ENCODE measurements at regions not wholly inside any gene's neighbourhood (a gene's known extent, or its start where the extent isn't known, plus 50 kb on each side); places are given as distances from the start of the nearest gene placed in this dataset.

DNA sequence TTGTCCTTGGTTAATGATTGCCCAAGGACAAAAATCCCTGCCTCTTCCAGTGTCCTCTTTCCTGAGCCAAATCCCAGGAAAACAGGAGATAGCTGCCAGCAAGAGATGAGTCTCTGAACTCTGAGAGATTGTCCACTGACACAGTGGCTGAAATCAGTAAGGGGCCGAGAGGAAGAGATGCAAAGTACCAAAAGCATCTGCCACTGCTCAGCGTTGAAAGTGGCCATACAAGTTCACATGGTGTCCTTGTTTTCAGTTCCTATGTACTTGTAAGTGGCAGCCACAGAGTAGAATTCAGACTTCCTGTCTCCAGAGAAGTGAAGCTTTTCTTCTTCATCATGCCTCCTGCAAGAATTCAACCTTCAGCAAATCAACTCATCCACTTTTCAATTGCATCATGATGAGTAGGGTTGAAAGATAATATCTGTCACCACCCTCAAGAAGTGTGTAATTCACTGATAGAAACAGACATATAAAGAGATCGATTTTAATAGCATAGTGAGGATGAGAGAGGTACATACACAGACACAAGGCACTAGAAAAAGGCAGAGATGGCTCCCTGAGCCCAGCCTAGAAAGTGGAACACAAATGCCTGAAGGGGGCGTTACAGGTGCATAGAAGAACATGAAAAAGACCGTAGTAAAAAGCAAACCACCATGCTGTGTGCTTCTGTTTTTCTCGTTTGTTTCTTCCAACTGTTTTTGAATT is 185.8 kb downstream of the MRPL39 start:
- H3K27me3 ChIP-seq = no peaks in the 10 kb centered on the region
- WGBS, 2 donors (ENCODE audit: low coverage in 1 of 2) = 16 to 17% methylated on average over 4 of the region's 6 CpGs
- no peaks in the 10 kb centered on the region for H3K4me1 ChIP-seq
- H3K4me3 ChIP-seq = no peak overlapping the region
- H3K36me3 ChIP-seq = no peaks in the 10 kb centered on the region
- H3K27ac ChIP-seq = no peak overlapping the region
- H3K9me3 ChIP-seq = no peaks in the 10 kb centered on the region
- TF ChIP-seq POLR2AphosphoS5 (IDR thresholded peaks at IDR 0.05) (no peak), POLR2A (IDR thresholded peaks at IDR 0.05) (no peak), EP300 (IDR thresholded peaks at IDR 0.05) (no peak)
- TF ChIP-seq, protein P1, sequence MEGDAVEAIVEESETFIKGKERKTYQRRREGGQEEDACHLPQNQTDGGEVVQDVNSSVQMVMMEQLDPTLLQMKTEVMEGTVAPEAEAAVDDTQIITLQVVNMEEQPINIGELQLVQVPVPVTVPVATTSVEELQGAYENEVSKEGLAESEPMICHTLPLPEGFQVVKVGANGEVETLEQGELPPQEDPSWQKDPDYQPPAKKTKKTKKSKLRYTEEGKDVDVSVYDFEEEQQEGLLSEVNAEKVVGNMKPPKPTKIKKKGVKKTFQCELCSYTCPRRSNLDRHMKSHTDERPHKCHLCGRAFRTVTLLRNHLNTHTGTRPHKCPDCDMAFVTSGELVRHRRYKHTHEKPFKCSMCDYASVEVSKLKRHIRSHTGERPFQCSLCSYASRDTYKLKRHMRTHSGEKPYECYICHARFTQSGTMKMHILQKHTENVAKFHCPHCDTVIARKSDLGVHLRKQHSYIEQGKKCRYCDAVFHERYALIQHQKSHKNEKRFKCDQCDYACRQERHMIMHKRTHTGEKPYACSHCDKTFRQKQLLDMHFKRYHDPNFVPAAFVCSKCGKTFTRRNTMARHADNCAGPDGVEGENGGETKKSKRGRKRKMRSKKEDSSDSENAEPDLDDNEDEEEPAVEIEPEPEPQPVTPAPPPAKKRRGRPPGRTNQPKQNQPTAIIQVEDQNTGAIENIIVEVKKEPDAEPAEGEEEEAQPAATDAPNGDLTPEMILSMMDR (IDR thresholded peaks at IDR 0.05) = peak in 1 of 4 experiments; percentile 30
- ATAC-seq = no peak

DNA sequence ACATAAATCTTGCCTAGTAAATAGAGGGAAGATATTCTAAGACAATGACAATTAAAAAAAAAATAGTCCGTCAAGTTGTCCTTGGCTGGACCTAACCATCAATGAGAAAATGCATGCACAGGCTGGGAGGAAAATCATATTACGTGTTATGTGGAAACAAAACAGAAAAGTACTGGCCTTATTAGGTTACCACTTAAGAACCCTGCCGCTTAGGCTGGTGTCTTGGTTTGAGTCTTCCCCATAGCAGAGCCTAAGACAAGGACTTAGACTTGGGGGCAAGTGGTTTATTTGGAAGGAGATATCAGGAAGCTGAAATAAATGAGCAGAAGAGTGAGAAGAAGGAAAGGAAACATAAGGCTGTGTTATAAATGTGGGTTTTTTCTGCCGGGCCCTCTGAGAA is 186.4 kb downstream of the MRPL39 start:
- WGBS, 2 donors (ENCODE audit: low coverage in 1 of 2) = 90 to 92% methylated on average over 2 to 4 of the region's 4 CpGs
- H3K4me1 ChIP-seq = no peaks in the 10 kb centered on the region
- H3K4me3 ChIP-seq = no peak overlapping the region
- no peaks in the 10 kb centered on the region for H3K9me3 ChIP-seq
- ATAC-seq = no peak
- no peak overlapping the region for H3K27ac ChIP-seq
- H3K36me3 ChIP-seq = no peaks in the 10 kb centered on the region
- TF ChIP-seq, protein P1 (IDR thresholded peaks at IDR 0.05) = no peak
- no peak for TF ChIP-seq POLR2AphosphoS5 (IDR thresholded peaks at IDR 0.05)
- TF ChIP-seq POLR2A (IDR thresholded peaks at IDR 0.05) = no peak
- TF ChIP-seq EP300 (IDR thresholded peaks at IDR 0.05) = no peak
- no peaks in the 10 kb centered on the region for H3K27me3 ChIP-seq

DNA sequence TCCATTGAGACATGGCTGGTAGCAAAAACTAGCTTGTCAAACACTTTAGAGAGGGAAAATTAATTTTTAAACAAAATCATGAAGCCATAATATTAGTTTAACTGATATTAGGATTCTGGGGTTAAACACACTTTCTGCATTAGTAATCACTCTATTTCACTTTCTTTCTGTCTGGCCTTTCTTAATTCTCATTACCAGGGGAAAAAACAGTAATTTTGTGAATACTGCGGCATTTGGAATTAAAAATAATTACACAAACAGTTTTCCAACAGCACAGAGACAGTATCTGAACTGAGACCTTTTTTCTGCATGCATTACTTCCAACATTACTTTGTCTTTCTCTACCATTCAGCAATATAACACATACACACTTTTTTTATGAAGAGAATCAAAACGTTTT is 190.6 kb downstream of the MRPL39 start:
- Histone ChIP-seq H3K9me3 (peaks cover 0 to 11% (median 0%) of the 10 kb centered on the region in 3 donors), H3K27me3 (no peaks in the 10 kb centered on the region), H3K4me3 (no peak overlapping the region), H3K4me1 (no peaks in the 10 kb centered on the region), H3K27ac (no peak overlapping the region), H3K36me3 (no peaks in the 10 kb centered on the region)
- TF ChIP-seq POLR2AphosphoS5 (IDR thresholded peaks at IDR 0.05) = no peak
- no peak for TF ChIP-seq POLR2A (IDR thresholded peaks at IDR 0.05)
- TF ChIP-seq EP300 (IDR thresholded peaks at IDR 0.05) = no peak
- TF ChIP-seq, protein P1 (IDR thresholded peaks at IDR 0.05) = no peak
- ATAC-seq = no peak
- WGBS, 2 donors (ENCODE audit: low coverage in 1 of 2) = 68 to 72% methylated on average over 2 of the region's 2 CpGs

DNA sequence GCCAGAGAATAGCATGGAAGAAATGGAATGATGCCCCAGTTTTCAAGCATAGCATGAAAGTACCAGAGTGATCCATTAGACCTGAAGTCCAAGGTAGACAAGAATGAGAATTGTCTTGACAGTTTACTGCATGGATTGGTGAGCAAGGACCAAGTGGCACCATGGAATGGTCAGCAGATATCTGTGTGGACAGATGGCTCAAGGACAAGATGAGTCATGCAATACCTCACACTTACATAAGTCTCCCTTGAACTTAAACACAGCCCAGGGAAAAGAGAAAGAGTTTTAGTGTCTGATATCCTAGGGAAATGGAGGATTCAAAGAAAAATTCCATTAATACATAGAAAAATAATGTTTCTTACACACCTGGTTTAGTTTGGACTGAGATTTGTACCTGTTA is 195.2 kb downstream of the MRPL39 start:
- no peak for ATAC-seq

DNA sequence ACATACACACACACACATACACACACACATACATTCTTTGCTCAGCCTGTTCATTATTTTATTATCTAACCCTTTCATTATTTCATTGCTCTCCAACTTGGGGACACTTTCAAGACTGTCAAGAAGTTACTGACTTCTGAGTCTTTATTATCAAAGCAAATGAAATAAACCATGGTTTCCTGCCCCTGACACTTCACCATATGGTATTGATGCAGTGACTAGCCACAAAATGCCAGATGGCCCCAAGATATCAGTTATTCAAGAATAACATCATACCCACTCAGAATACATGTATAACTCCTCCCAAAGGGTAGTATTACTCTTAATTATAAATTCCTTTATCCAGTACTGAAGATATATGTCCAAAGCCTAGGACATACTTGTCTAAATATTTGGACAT is 197.3 kb downstream of the MRPL39 start:
- TF ChIP-seq POLR2A (IDR thresholded peaks at IDR 0.05) = no peak
- no peak for TF ChIP-seq POLR2AphosphoS5 (IDR thresholded peaks at IDR 0.05)
- TF ChIP-seq, protein P1 (IDR thresholded peaks at IDR 0.05) = no peak
- no peak for TF ChIP-seq EP300 (IDR thresholded peaks at IDR 0.05)
- H3K27me3 ChIP-seq = no peaks in the 10 kb centered on the region
- no peaks in the 10 kb centered on the region for H3K4me1 ChIP-seq
- H3K4me3 ChIP-seq = no peak overlapping the region
- H3K27ac ChIP-seq = no peak overlapping the region
- H3K9me3 ChIP-seq = peaks cover 0 to 10% (median 0%) of the 10 kb centered on the region in 3 donors
- H3K36me3 ChIP-seq = no peaks in the 10 kb centered on the region
- ATAC-seq = no peak

More for the DNA sequence above, 195.2 kb downstream of the MRPL39 start:
- no peak for TF ChIP-seq POLR2A (IDR thresholded peaks at IDR 0.05)
- no peak for TF ChIP-seq POLR2AphosphoS5 (IDR thresholded peaks at IDR 0.05)
- TF ChIP-seq EP300 (IDR thresholded peaks at IDR 0.05) = no peak
- TF ChIP-seq, protein P1 (IDR thresholded peaks at IDR 0.05) = no peak
- no peaks in the 10 kb centered on the region for H3K27me3 ChIP-seq
- H3K36me3 ChIP-seq = no peaks in the 10 kb centered on the region
- H3K4me1 ChIP-seq = no peaks in the 10 kb centered on the region
- H3K9me3 ChIP-seq = peaks cover 0 to 11% (median 0%) of the 10 kb centered on the region in 3 donors
- H3K4me3 ChIP-seq = no peak overlapping the region
- H3K27ac ChIP-seq = no peak overlapping the region
